Breast epithelium (tissue), 3 donors: ENCODE measurements at regions not wholly inside any gene's neighbourhood (a gene's known extent, or its start where the extent isn't known, plus 50 kb on each side); places are given as distances from the start of the nearest gene placed in this dataset.

Experiments
- CTCF ChIP-seq, 3 donors: fragments of 450-650 bp; IDR thresholded peaks; one replicate each; pipeline ENCODE4 v1.5.1; 2016 to 2017; ENCODE audit warnings: antibody characterized with exemption in 3 of 3, mild to moderate bottlenecking in 3 of 3, moderate library complexity in 3 of 3
- POLR2A ChIP-seq: fragments of 450-650 bp; IDR thresholded peaks from one replicate; pipeline ENCODE4 v1.6.1; 2016; ENCODE audit warnings: antibody characterized with exemption, mild to moderate bottlenecking, moderate library complexity
- POLR2AphosphoS5 ChIP-seq, 3 donors: sonication (generic); formaldehyde crosslinking; IDR thresholded peaks; one replicate each; pipeline ENCODE4 v1.6.1; 2017; ENCODE audit warnings: antibody characterized with exemption in 3 of 3

GRCh38 chr5:145497052-145497451 lies 338.1 kb downstream of the PRELID2 start:
- TF ChIP-seq POLR2A: no peak
- TF ChIP-seq CTCF (IDR thresholded peaks at IDR 0.05): no peak
- no peak for TF ChIP-seq POLR2AphosphoS5 (IDR thresholded peaks at IDR 0.05)
